HL-60 (cell line): ENCODE measurements at regions not wholly inside any gene's neighbourhood (a gene's known extent, or its start where the extent isn't known, plus 50 kb on each side); places are given as distances from the start of the nearest gene placed in this dataset.

Experiments
- CTCF ChIP-seq: IDR thresholded peaks from one replicate; pipeline ENCODE4 v1.5.1; 2011; ENCODE audit warnings: low read length, control low read depth, inconsistent platforms; ENCODE audit not compliant: insufficient read depth
- GABPA ChIP-seq: IDR thresholded peaks from 2 replicates; pipeline ENCODE4 v1.6.1; 2012; ENCODE audit warnings: low read depth
- POLR2AphosphoS5 ChIP-seq: IDR thresholded peaks from 2 replicates; pipeline ENCODE4 v1.6.1; 2012; ENCODE audit warnings: low read depth

GRCh38 chr16:54355251-54355650 is 68.7 kb upstream of the IRX3 start:
- no peak for TF ChIP-seq CTCF
- TF ChIP-seq POLR2AphosphoS5 = no peak
- TF ChIP-seq GABPA = no peak
